ENCODE measurements at regions not wholly inside any gene's neighbourhood (a gene's known extent, or its start where the extent isn't known, plus 50 kb on each side); places are given as distances from the start of the nearest gene placed in this dataset.

- TF ChIP-seq CTCF (IDR thresholded peaks at IDR 0.05; ENCODE audit: low read depth, low read length): no peak
- no peak for TF ChIP-seq POLR2A (IDR thresholded peaks at IDR 0.05; ENCODE audit: extremely low read depth, insufficient read length)
- no peak for TF ChIP-seq MAX (IDR thresholded peaks at IDR 0.05; ENCODE audit: low read depth, low read length)
Measured at GRCh38 chr4:144818136-144818535, 172.2 kb downstream of the HHIP start.

Measured in NB4 (cell line).